Left forelimb (tissue), 1 donor: ENCODE measurements at regions not wholly inside any gene's neighbourhood (a gene's known extent, or its start where the extent isn't known, plus 50 kb on each side); places are given as distances from the start of the nearest gene placed in this dataset.

Experiments
- DNase-seq: peaks from one replicate; pipeline ENCODE4 v3.0.0-alpha.2; 2018; ENCODE audit warnings: low spot score

GRCh38 chr2:220491670-220492069 is 864.2 kb downstream of the SLC4A3 start:
- no peak for DNase-seq

DNA sequence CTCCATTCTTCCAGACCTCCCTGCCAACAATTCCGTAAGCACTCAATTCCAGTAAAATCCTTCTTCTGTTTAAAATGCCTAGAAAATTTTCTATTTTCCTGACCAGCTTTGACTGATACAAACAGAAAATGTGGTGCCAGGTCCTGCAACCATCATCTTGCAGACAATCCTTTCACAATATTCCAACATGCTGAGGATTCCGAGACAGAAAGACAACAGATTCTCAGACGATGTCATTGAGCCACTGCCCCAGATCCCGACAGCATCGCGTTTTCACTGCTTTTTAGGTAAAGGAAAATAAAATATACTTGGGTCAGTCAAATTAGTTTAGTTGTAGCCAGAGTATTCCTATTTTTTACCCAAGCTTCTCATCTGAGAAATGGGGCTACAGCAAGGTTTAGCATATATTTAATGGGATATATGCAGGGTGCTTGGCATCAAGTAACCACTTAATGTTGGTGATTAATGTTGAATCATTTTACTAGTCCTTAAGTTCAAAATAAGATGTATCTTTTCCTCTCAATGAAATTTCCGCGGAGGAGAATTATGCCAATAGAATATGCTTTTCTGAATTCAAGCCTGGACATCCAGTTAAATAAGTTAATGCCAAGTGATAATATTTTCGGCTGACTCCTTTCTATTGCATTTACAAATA is 866.6 kb downstream of the SLC4A3 start:
- no peak for DNase-seq

DNA sequence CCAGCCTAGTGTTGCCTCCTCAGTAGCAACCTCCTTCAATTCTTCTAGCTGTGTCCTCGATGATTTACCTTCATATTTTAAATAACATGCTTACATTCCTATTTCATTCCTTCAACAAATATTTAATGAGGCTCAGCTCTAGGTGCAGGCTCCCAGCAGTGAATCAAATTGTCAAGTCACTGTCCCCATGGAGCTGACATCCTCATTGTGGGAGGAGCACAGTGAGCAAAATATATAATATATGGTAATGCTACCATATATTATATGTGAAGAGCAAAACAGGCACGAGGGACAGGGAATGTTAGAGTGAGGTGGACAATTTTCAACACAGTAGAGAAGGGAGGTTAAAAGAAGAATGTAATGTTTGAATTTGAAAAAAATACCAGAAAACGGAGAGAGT is 869.1 kb downstream of the SLC4A3 start:
- DNase-seq, result no peak

DNA sequence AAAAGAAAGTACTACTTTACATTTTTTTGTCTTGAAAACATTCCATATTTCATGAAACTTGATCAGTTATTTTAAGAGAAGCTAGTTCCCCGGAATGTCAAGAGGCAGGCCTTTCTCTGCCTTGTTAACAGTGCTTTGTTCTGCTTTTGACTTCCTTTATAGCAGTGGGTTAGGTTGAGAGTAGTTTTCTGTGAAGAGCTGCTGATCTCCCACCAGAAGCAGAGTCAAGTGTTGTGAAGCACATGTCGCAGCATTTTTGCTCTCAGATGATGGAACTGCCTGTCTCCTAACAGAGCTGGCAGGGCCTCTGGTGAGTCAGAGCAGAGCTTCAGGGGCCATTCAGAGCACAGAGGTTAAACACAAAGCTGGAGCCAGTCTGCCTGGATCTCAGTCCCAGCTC is 871.8 kb downstream of the SLC4A3 start:
- no peak for DNase-seq

DNA sequence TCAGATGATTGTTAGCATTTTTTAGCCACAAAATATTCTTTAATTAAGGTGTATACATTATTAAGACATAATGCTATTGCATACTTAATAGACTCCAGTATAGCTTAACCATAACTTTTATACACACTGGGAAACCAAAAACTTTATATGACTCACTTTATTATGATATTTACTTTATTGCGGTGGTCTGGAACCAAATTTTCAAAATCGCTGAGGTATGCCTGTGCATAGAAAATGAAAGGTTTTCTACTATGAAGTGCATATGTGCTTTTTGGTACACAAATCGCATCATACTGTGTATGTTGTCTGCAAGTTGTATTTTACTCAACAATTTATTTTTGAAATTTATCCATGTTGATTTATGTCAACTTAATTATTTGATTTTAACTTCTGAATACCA is 875.1 kb downstream of the SLC4A3 start:
- DNase-seq, result no peak

- DNase-seq, result no peak
These were observed 876.0 kb downstream of the SLC4A3 start for GRCh38 chr2:220503431-220503830.

DNA sequence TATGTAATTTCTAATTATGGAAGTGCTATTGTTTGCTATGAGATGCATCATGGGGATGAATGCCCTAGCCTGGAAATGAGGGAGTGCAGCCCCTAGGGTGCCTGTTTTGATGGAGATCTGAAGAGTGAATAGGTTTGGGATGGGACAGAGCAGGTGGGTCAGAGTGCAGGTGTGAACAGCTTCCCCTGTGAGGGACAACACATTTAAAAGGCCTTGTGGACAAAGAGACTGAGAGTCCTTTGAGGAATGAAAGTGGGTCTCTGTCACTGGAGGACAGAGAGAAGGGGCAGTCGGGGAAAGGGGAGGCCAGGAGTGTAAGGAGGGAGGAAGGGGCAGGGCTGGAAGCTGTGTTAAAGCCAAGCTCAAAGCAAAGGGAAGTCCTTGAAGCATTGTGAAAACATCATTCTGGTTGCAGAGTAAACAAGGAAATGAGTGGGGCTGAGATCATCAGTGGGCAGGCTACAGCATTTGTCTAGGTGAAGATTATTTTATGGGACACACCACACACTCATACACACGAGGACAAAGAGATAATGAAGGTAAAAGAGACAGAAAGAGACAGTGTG is 877.6 kb downstream of the SLC4A3 start:
- DNase-seq, result no peak

GRCh38 chr2:220506466-220506865 is 879.0 kb downstream of the SLC4A3 start:
- no peak for DNase-seq

- DNase-seq, result no peak
These were observed 881.8 kb downstream of the SLC4A3 start for GRCh38 chr2:220509096-220509757.

GRCh38 chr2:220509966-220510365 is 882.5 kb downstream of the SLC4A3 start:
- DNase-seq, result no peak

GRCh38 chr2:220510668-220511067 is 883.2 kb downstream of the SLC4A3 start:
- DNase-seq, result no peak

- DNase-seq, result no peak
These were observed 885.0 kb downstream of the SLC4A3 start for GRCh38 chr2:220512419-220512818.

GRCh38 chr2:220513573-220514288 is 886.3 kb downstream of the SLC4A3 start:
- DNase-seq, result no peak

DNA sequence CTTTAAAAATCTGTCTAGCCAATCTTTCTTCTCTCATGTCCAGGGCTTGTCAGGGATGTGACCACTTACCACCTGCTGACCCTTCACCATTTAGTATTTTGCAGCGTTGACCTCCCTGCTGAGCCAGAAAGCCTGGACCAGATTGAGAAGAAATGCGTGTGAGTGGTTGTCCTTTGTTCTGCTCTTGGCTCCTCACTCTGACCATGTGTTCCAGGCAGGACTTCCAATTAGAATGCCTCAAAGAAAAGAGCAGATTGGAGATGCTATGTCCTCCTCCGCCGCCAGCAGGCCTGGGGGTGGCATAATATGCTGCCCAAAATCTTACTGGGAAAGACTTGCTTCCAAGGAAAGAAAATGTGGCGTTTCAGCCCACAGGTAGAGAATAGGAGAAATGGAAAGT is 894.1 kb downstream of the SLC4A3 start:
- no peak for DNase-seq

DNA sequence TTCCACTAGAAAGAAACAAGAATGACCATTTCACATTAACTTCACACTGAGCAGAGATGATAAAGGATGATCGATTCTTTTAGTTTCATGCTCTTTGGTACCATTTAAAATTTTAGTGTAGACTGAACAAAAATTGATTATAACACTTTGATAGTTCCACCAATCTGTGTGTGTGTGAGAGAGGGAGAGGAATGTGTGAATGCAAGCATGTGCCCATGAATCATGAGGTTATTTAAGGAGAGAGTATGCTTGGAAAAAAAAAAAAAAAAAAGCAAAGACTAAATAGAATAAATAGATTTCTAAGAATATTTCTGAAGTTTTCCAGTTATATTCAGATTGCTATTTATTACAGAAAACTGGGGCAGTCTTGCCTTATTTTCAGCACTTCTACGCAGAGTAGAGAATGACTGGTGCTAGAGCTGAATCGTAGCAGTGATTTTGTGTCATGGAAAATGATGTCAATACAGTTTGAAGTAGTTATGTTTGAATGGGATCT is 900.8 kb downstream of the SLC4A3 start:
- no peak for DNase-seq

- no peak for DNase-seq
These were observed 903.8 kb downstream of the SLC4A3 start for GRCh38 chr2:220531216-220531615.

- DNase-seq, result no peak
These were observed 906.1 kb downstream of the SLC4A3 start for GRCh38 chr2:220533485-220533884.

DNA sequence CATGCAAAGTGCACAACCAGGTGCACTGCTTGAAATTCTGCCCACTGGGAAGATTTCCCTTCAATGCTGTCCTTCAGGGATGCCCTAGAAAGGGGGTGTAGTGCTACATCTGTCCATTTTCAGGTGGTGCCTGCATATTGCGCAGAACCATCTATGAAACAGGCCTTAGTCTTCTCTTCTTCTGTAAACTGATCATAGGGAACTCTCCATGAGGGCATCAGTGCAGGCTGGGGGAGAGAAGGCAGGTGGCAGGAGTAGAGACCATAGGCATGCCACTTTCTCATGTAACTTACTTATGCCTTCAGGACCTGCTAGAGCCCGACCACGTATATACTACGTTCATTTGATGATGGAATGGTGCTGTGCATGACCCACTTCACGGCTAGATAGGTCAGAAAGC is 912.1 kb downstream of the SLC4A3 start:
- DNase-seq, result no peak

DNA sequence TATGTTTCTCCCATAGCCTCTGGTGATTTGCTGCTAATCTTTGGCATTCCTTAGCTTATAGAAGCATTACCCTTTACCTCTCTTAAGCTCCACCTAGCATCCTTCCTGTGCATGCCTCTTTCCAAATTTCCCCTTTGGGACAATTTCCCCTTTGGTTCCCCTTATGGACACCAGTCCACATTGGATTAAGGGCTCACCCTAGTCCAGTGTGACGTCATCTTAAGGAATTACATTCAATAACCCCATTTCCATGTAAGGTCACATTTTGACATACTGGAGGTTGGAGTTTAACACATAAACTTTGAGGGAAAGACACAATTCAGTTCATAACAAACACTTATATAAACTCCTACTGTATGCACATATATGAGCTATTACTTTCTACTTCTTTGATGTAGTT is 916.6 kb downstream of the SLC4A3 start:
- DNase-seq, result no peak

DNA sequence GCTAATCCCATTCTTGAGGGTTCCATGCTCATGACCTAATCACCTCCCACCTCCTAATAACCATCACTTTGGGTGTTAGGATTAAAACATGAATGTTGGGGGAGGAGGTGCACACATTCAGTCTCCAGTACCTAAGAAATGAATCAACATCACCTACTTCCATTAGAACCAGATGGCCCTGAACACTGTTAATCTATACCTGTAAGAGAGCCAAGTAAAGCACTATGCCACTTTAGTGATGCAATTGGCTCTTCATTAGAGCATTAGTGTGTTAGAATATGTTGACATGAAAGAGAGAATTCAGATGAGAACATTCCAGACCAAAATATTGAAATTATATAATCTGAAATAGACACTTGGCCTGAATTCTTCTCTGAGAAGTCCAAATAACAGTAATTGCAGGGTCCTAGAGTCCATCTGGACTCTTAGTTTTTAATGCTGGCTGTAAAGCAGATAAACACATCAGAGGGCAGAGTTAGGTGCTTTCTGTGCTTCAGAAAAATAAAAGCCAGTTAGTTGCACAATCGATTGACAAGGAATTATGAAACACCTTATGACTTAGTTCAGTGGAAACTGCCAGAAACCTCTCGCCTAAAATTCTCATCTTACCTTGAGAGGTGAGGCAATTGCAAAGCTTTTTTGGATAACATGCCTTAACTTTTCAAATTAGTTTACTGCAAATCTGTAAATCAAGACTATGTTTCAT is 923.7 kb downstream of the SLC4A3 start:
- no peak for DNase-seq

DNA sequence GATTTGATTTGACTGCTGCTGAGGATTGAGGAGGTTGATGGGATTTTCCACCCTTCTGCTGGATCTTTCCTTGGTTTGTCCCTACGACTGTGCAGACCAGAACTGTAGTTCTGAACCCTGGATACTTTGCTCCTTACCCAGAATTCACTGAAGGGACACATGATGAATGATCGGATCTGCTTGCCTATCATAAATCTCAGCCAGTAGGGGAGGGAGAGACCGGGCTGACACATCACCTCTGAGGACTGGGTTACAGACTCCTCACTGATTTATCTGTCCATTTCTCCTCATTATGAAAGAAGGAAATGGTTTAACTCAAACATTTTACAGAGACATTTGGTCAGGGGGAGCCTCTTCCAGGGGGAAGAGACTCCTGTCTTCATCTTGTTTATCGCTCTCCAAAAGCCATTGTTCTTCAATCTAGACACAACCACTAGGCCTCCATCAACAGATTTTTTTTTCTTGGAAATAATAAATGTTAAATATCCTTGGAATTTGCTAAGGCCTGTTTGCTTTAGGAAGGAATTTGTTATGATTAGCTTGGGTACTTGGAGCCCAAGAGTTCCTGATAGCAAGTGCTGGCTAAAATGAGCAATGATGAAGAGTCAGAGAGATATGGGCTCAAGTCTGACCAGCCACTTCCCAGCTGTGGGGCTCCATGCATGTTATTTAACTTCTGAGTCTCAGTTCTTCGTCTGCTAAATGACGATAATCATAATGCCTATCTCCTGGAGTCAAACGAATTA is 925.5 kb downstream of the SLC4A3 start:
- no peak for DNase-seq
